Retinal pigment epithelial cell (primary cell): ENCODE measurements at regions not wholly inside any gene's neighbourhood (a gene's known extent, or its start where the extent isn't known, plus 50 kb on each side); places are given as distances from the start of the nearest gene placed in this dataset.
"Not testable (repeated sequence)": the region's sequence is repeated elsewhere in the genome, so short reads cannot be mapped to it uniquely, and the experiment has no call there.

Source experiments
- DNase-seq: peaks from one replicate; pipeline ENCODE4 v3.0.0-alpha.2; 2010; ENCODE audit warnings: low read depth
- H3K4me3 ChIP-seq: 2 replicates; pipeline ENCODE4 v1.5.1; 2011; ENCODE audit warnings: mild to moderate bottlenecking, low read length, control low read depth, moderate library complexity
- CTCF ChIP-seq: conservative IDR thresholded peaks from 2 replicates; pipeline ENCODE4 v1.5.1; 2011; ENCODE audit warnings: low read depth, low read length, control low read depth, inconsistent platforms

- DNase-seq = no peak
- no peak for TF ChIP-seq CTCF
- H3K4me3 ChIP-seq = no peak overlapping the region
These were observed 112.4 kb downstream of the KBTBD2 start for GRCh38 chr7:32779167-32779566.

GRCh38 chr7:32777041-32777666 is 114.4 kb downstream of the KBTBD2 start:
- H3K4me3 ChIP-seq, DNase-seq: not testable (repeated sequence)

GRCh38 chr7:32776318-32776717 is 115.2 kb downstream of the KBTBD2 start:
- H3K4me3 ChIP-seq, DNase-seq: not testable (repeated sequence)

GRCh38 chr7:32775809-32776208 is 115.8 kb downstream of the KBTBD2 start:
- not testable (repeated sequence) for DNase-seq, H3K4me3 ChIP-seq

GRCh38 chr7:32774541-32774951 is 117.0 kb downstream of the KBTBD2 start:
- no peak overlapping the region for H3K4me3 ChIP-seq
- DNase-seq = no peak
- TF ChIP-seq CTCF = no peak

- H3K4me3 ChIP-seq, DNase-seq: not testable (repeated sequence)
These were observed 122.6 kb downstream of the KBTBD2 start for GRCh38 chr7:32768866-32769510.

- not testable (repeated sequence) for DNase-seq
These were observed 123.2 kb downstream of the KBTBD2 start for GRCh38 chr7:32768338-32768737.

GRCh38 chr7:32765649-32766251 is 125.8 kb downstream of the KBTBD2 start:
- TF ChIP-seq CTCF = peak; percentile 32
- not testable (repeated sequence) for DNase-seq, H3K4me3 ChIP-seq

More at GRCh38 chr7:32768338-32768737, 123.2 kb downstream of the KBTBD2 start:
- H3K4me3 ChIP-seq = not testable (repeated sequence)

GRCh38 chr7:32765185-32765584 is 126.4 kb downstream of the KBTBD2 start:
- no peak for TF ChIP-seq CTCF
- H3K4me3 ChIP-seq = no peak overlapping the region
- no peak for DNase-seq

- no peak for TF ChIP-seq CTCF
- no peak for DNase-seq
- no peak overlapping the region for H3K4me3 ChIP-seq
These were observed 128.7 kb downstream of the KBTBD2 start for GRCh38 chr7:32762925-32763293.

GRCh38 chr7:32762206-32762924 is 129.2 kb downstream of the KBTBD2 start:
- peak overlapping the region; percentile 52 for H3K4me3 ChIP-seq

More at GRCh38 chr7:32762206-32762924, 129.2 kb downstream of the KBTBD2 start:
- not testable (repeated sequence) for DNase-seq
